ENCODE measurements at regions not wholly inside any gene's neighbourhood (a gene's known extent, or its start where the extent isn't known, plus 50 kb on each side); places are given as distances from the start of the nearest gene placed in this dataset.

GRCh38 chr5:25552871-25553481 lies 908.2 kb upstream of the CDH10 start:
- no peaks in the 10 kb centered on the region for H3K9me3 ChIP-seq
- H3K36me3 Mint-ChIP-seq (ENCODE audit: insufficient read depth, unreplicated experiment): no peaks in the 10 kb centered on the region
- POLR2A ChIA-PET: no interaction called here
- H3K9me3 Mint-ChIP-seq (ENCODE audit: unreplicated experiment): no peaks in the 10 kb centered on the region
- no peak overlapping the region for H3K4me3 ChIP-seq (ENCODE audit: low read depth, low read length)
- no peaks in the 10 kb centered on the region for H3K4me1 ChIP-seq
- H3K27me3 Mint-ChIP-seq (ENCODE audit: insufficient read depth, unreplicated experiment): no peaks in the 10 kb centered on the region
- no peaks in the 10 kb centered on the region for H3K36me3 ChIP-seq (ENCODE audit: control insufficient read depth, insufficient read depth, low read length)
- intact Hi-C loops (cut with micrococcal nuclease; ENCODE audit: unreplicated experiment): no loop called here
- H3K27me3 ChIP-seq (replicated peaks; ENCODE audit: control insufficient read depth, insufficient read depth, low read length): no peaks in the 10 kb centered on the region
- CTCF ChIA-PET: no interaction called here
- H3K27ac Mint-ChIP-seq (ENCODE audit: unreplicated experiment): no peak overlapping the region
- BruUV-seq (replicated peaks): no TSS peak
- TF ChIP-seq, protein P1, sequence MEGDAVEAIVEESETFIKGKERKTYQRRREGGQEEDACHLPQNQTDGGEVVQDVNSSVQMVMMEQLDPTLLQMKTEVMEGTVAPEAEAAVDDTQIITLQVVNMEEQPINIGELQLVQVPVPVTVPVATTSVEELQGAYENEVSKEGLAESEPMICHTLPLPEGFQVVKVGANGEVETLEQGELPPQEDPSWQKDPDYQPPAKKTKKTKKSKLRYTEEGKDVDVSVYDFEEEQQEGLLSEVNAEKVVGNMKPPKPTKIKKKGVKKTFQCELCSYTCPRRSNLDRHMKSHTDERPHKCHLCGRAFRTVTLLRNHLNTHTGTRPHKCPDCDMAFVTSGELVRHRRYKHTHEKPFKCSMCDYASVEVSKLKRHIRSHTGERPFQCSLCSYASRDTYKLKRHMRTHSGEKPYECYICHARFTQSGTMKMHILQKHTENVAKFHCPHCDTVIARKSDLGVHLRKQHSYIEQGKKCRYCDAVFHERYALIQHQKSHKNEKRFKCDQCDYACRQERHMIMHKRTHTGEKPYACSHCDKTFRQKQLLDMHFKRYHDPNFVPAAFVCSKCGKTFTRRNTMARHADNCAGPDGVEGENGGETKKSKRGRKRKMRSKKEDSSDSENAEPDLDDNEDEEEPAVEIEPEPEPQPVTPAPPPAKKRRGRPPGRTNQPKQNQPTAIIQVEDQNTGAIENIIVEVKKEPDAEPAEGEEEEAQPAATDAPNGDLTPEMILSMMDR (IDR thresholded peaks at IDR 0.05; ENCODE audit: insufficient read depth in 1 of 2, low read depth in 1 of 2, low read length in 1 of 2, severe bottlenecking in 1 of 2, unreplicated experiment in 1 of 2): no peak
- DNase-seq: no peak
- H3K4me1 Mint-ChIP-seq (ENCODE audit: low read depth, unreplicated experiment): no peaks in the 10 kb centered on the region
- no peak overlapping the region for H3K4me3 Mint-ChIP-seq (ENCODE audit: unreplicated experiment)

DNA sequence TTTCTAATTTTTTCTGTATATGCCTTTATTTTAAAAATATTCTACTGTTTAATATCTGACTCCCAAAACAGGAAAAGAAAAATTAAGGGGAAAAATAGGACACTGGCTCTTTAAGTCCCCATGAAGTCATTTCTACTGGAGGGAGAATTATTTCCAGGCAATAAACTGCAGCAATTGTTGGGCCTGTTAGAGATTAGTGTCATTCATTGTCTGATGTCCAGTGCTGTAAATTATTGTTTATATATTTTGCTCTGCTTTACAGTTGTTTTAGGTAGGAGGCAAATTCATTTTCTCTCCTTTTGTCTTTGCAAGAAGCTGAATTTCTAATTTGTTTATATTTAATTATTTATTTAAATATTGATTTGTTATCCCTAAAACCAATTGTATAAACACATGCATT lies 906.0 kb upstream of the CDH10 start:
- CTCF ChIA-PET: no interaction called here

DNA sequence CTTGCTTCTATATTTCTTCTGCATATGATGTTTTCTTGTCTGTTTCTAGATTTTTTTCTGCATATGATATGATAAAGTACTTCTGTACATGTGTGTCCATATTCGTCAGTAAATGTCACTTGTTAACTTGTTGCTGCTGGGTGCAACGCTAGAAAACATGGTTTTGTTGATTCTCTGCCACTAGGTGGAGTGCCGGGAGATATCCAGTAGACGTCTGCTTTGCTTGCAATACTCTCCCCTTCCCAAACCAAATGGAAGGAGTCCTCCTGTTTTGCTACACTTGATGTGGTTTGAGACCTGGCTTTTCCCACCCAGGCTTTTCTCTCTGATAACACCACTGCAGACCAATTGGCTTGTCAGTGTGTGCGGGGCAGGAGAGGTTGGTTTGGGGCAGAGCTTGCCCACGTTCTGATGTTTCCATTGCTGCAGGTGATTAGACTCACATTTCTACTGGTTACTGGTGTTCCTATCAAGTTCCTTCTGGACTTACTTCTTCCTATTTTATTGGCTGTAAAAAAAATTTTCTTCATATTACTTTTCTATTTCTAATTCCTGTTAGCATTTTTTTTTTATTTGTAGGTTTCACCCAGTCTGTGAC lies 900.0 kb upstream of the CDH10 start:
- DNase-seq: peak; percentile 47 to 63
- Mint-ChIP-seq H3K27ac (ENCODE audit: unreplicated experiment) (no peak overlapping the region), H3K36me3 (ENCODE audit: insufficient read depth, unreplicated experiment) (no peaks in the 10 kb centered on the region), H3K9me3 (ENCODE audit: unreplicated experiment) (peaks cover 8% of the 10 kb centered on the region), H3K4me1 (ENCODE audit: low read depth, unreplicated experiment) (peaks cover 6% of the 10 kb centered on the region), H3K4me3 (ENCODE audit: unreplicated experiment) (no peak overlapping the region), H3K27me3 (ENCODE audit: insufficient read depth, unreplicated experiment) (peaks cover 2% of the 10 kb centered on the region)
- ChIA-PET CTCF (no interaction called here), POLR2A (no interaction called here)
- H3K36me3 ChIP-seq (ENCODE audit: control insufficient read depth, insufficient read depth, low read length): no peaks in the 10 kb centered on the region
- no peaks in the 10 kb centered on the region for H3K4me1 ChIP-seq
- TF ChIP-seq, protein P1 (IDR thresholded peaks at IDR 0.05; ENCODE audit: insufficient read depth in 1 of 2, low read depth in 1 of 2, low read length in 1 of 2, severe bottlenecking in 1 of 2, unreplicated experiment in 1 of 2): peak; percentile 64 to 70
- no TSS peak for BruUV-seq (replicated peaks)
- intact Hi-C loops (cut with micrococcal nuclease; ENCODE audit: unreplicated experiment): loop anchor here (2.0 kb wide), 3 partner anchors 168 to 1156 kb away; no protein-coding TSS in a partner anchor
- H3K9me3 ChIP-seq: no peaks in the 10 kb centered on the region
- H3K27me3 ChIP-seq (replicated peaks; ENCODE audit: control insufficient read depth, insufficient read depth, low read length): no peaks in the 10 kb centered on the region
- H3K4me3 ChIP-seq (ENCODE audit: low read depth, low read length): no peak overlapping the region

More for the DNA sequence above, 906.0 kb upstream of the CDH10 start:
- Mint-ChIP-seq H3K4me3 (ENCODE audit: unreplicated experiment) (no peak overlapping the region), H3K27ac (ENCODE audit: unreplicated experiment) (no peak overlapping the region), H3K27me3 (ENCODE audit: insufficient read depth, unreplicated experiment) (no peaks in the 10 kb centered on the region), H3K9me3 (ENCODE audit: unreplicated experiment) (peaks cover 4% of the 10 kb centered on the region), H3K36me3 (ENCODE audit: insufficient read depth, unreplicated experiment) (no peaks in the 10 kb centered on the region), H3K4me1 (ENCODE audit: low read depth, unreplicated experiment) (no peaks in the 10 kb centered on the region)
- no peaks in the 10 kb centered on the region for H3K4me1 ChIP-seq
- H3K4me3 ChIP-seq (ENCODE audit: low read depth, low read length): no peak overlapping the region
- no TSS peak for BruUV-seq (replicated peaks)
- TF ChIP-seq, protein P1 (IDR thresholded peaks at IDR 0.05; ENCODE audit: insufficient read depth in 1 of 2, low read depth in 1 of 2, low read length in 1 of 2, severe bottlenecking in 1 of 2, unreplicated experiment in 1 of 2): no peak
- intact Hi-C loops (cut with micrococcal nuclease; ENCODE audit: unreplicated experiment): no loop called here
- no peaks in the 10 kb centered on the region for H3K9me3 ChIP-seq
- POLR2A ChIA-PET: no interaction called here
- no peak for DNase-seq
- H3K27me3 ChIP-seq (replicated peaks; ENCODE audit: control insufficient read depth, insufficient read depth, low read length): no peaks in the 10 kb centered on the region
- H3K36me3 ChIP-seq (ENCODE audit: control insufficient read depth, insufficient read depth, low read length): no peaks in the 10 kb centered on the region
